ENCODE measurements at regions not wholly inside any gene's neighbourhood (a gene's known extent, or its start where the extent isn't known, plus 50 kb on each side); places are given as distances from the start of the nearest gene placed in this dataset.
A peak's percentile ranks its signal among the peaks of the same experiment; 100 is the strongest.

DNA sequence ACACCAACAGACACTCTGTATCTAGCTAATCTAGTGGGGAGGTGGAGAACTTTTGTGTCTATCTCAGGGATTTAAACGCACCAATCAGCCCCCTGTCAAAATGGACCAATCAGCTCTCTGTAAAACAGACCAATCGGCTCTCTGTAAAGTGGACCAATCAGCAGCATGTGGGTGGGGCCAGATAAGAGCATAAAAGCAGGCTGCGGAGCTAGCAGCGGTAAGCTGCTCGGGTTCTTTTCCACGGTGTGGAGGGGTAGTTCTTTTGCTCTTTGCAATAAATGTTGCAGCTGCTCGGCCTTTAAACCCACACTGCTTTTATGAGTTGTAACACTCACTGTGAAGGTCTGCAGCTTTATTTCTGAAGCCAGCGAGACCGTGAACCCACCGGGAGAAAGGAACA is 51.3 kb upstream of the FOXI3 start:
- Histone ChIP-seq H3K4me3 (peak overlapping the region; percentile 55; the same call in 1 of the 2 replicates), H3K4me2 (peak overlapping the region; percentile 74; the same call in 1 of the 2 replicates), H3K79me2 (replicated peaks; ENCODE audit: insufficient read depth) (no peaks in the 10 kb centered on the region), H4K20me1 (replicated peaks; ENCODE audit: insufficient read depth) (no peaks in the 10 kb centered on the region), H3K9me2 (ENCODE audit: insufficient read depth) (peaks cover 9% of the 10 kb centered on the region; the same call in 1 of the 2 replicates), H3K27me3 (ENCODE audit: insufficient read depth) (peaks cover 14% of the 10 kb centered on the region; the same call in 1 of the 2 replicates), H3K36me3 (ENCODE audit: insufficient read depth) (peaks cover 3% of the 10 kb centered on the region; the same call in 1 of the 2 replicates), H2AFZ (0 out of 2 replicates have a peak overlapping the region, but pooled peaks have one; percentile 52), H3K4me1 (ENCODE audit: insufficient read depth) (no peaks in the 10 kb centered on the region), H3F3A (replicated peaks; ENCODE audit: low read depth) (0 out of 2 replicates have a peak, but pooled peaks cover 5% of the 10 kb centered on the region), H3K27ac (ENCODE audit: low read depth) (no peak overlapping the region)
- Mint-ChIP-seq H3K4me3 (no peak overlapping the region), H3K27me3 (ENCODE audit: insufficient read depth, low read depth, poor library complexity) (peaks cover 4% of the 10 kb centered on the region), H3K36me3 (ENCODE audit: low read depth) (0 out of 3 replicates have a peak, but pooled peaks cover 3% of the 10 kb centered on the region), H3K9me3 (peaks cover 7% of the 10 kb centered on the region; the same call in 2 of the 3 replicates), H3K27ac (no peak overlapping the region), H3K4me1 (no peaks in the 10 kb centered on the region)
- TF ChIP-seq, protein P1, sequence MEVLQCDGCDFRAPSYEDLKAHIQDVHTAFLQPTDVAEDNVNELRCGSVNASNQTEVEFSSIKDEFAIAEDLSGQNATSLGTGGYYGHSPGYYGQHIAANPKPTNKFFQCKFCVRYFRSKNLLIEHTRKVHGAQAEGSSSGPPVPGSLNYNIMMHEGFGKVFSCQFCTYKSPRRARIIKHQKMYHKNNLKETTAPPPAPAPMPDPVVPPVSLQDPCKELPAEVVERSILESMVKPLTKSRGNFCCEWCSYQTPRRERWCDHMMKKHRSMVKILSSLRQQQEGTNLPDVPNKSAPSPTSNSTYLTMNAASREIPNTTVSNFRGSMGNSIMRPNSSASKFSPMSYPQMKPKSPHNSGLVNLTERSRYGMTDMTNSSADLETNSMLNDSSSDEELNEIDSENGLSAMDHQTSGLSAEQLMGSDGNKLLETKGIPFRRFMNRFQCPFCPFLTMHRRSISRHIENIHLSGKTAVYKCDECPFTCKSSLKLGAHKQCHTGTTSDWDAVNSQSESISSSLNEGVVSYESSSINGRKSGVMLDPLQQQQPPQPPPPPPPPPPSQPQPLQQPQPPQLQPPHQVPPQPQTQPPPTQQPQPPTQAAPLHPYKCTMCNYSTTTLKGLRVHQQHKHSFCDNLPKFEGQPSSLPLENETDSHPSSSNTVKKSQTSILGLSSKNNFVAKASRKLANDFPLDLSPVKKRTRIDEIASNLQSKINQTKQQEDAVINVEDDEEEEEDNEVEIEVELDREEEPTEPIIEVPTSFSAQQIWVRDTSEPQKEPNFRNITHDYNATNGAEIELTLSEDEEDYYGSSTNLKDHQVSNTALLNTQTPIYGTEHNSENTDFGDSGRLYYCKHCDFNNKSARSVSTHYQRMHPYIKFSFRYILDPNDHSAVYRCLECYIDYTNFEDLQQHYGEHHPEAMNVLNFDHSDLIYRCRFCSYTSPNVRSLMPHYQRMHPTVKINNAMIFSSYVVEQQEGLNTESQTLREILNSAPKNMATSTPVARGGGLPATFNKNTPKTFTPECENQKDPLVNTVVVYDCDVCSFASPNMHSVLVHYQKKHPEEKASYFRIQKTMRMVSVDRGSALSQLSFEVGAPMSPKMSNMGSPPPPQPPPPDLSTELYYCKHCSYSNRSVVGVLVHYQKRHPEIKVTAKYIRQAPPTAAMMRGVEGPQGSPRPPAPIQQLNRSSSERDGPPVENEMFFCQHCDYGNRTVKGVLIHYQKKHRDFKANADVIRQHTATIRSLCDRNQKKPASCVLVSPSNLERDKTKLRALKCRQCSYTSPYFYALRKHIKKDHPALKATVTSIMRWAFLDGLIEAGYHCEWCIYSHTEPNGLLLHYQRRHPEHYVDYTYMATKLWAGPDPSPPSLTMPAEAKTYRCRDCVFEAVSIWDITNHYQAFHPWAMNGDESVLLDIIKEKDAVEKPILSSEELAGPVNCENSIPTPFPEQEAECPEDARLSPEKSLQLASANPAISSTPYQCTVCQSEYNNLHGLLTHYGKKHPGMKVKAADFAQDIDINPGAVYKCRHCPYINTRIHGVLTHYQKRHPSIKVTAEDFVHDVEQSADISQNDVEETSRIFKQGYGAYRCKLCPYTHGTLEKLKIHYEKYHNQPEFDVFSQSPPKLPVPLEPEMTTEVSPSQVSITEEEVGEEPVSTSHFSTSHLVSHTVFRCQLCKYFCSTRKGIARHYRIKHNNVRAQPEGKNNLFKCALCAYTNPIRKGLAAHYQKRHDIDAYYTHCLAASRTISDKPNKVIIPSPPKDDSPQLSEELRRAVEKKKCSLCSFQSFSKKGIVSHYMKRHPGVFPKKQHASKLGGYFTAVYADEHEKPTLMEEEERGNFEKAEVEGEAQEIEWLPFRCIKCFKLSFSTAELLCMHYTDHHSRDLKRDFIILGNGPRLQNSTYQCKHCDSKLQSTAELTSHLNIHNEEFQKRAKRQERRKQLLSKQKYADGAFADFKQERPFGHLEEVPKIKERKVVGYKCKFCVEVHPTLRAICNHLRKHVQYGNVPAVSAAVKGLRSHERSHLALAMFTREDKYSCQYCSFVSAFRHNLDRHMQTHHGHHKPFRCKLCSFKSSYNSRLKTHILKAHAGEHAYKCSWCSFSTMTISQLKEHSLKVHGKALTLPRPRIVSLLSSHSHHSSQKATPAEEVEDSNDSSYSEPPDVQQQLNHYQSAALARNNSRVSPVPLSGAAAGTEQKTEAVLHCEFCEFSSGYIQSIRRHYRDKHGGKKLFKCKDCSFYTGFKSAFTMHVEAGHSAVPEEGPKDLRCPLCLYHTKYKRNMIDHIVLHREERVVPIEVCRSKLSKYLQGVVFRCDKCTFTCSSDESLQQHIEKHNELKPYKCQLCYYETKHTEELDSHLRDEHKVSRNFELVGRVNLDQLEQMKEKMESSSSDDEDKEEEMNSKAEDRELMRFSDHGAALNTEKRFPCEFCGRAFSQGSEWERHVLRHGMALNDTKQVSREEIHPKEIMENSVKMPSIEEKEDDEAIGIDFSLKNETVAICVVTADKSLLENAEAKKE (CRISPR knock-in tag; IDR thresholded peaks at IDR 0.05): no peak
- TF ChIP-seq, protein P2, sequence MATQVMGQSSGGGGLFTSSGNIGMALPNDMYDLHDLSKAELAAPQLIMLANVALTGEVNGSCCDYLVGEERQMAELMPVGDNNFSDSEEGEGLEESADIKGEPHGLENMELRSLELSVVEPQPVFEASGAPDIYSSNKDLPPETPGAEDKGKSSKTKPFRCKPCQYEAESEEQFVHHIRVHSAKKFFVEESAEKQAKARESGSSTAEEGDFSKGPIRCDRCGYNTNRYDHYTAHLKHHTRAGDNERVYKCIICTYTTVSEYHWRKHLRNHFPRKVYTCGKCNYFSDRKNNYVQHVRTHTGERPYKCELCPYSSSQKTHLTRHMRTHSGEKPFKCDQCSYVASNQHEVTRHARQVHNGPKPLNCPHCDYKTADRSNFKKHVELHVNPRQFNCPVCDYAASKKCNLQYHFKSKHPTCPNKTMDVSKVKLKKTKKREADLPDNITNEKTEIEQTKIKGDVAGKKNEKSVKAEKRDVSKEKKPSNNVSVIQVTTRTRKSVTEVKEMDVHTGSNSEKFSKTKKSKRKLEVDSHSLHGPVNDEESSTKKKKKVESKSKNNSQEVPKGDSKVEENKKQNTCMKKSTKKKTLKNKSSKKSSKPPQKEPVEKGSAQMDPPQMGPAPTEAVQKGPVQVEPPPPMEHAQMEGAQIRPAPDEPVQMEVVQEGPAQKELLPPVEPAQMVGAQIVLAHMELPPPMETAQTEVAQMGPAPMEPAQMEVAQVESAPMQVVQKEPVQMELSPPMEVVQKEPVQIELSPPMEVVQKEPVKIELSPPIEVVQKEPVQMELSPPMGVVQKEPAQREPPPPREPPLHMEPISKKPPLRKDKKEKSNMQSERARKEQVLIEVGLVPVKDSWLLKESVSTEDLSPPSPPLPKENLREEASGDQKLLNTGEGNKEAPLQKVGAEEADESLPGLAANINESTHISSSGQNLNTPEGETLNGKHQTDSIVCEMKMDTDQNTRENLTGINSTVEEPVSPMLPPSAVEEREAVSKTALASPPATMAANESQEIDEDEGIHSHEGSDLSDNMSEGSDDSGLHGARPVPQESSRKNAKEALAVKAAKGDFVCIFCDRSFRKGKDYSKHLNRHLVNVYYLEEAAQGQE (IDR thresholded peaks at IDR 0.05; ENCODE audit: unreplicated experiment): no peak
- TF ChIP-seq CREB1 (CRISPR knock-in tag; IDR thresholded peaks at IDR 0.05; ENCODE audit: low read depth) (no peak), STAT1 (IDR thresholded peaks at IDR 0.05; ENCODE audit: unreplicated experiment) (no peak)
- DNase-seq (ENCODE audit: low spot score) (peak; percentile 25), ATAC-seq (no peak)
